Heart left ventricle (tissue), 13 donors: ENCODE measurements at regions not wholly inside any gene's neighbourhood (a gene's known extent, or its start where the extent isn't known, plus 50 kb on each side); places are given as distances from the start of the nearest gene placed in this dataset.

Source experiments
- CTCF ChIP-seq, 12 donors: fragments of 200-600 bp; sonication (generic) in 4 of 12; IDR thresholded peaks; one replicate each; pipeline versions ENCODE4 v1.5.0 to v1.8.0; 2018 to 2022; ENCODE audit warnings: antibody characterized with exemption in 12 of 12, mild to moderate bottlenecking in 5 of 12
- POLR2A ChIP-seq, 2 donors: fragments of 450-650 bp; IDR thresholded peaks; one replicate each; pipeline ENCODE4 v1.6.1; 2017; ENCODE audit warnings: antibody characterized with exemption in 2 of 2, mild to moderate bottlenecking in 2 of 2, moderate library complexity in 2 of 2
- donor health status: ischemic (EF 13 %, LVEDD 7.1; RV severe dilation, severe dysfunction).
- donor health status: DM: no; HTN: yes; CAD: no.
- donor health status: DM: no; HTN: no; CAD: no.
- donor health status: ischemic (EF 25% LVEDD 6.9; RV normal size, moderate dysfunction).
- donor health status: ischemic (EF 25% LVEDD 5.7; RV mildly dilated, moderate dysfunction).
- donor health status: ischemic (EF 35%, LVEDD 5.7; RV mildly dilated, moderate dysfunction).
- donor health status: nonischemic (EF 11% LVEDD 7.7; RV severe dilation, severe dysfunction).
- donor health status: DM: yes; HTN: yes; CAD: no.
- donor health status: PGD.
- donor health status: ischemic (EF 29% LVEDD 5.4; RV normal size, mild dysfunction).
- donor health status: nonischemic (EF 23%, LVEDD 6.1; RV moderate dilation, normal function).

GRCh38 chr17:27946513-27946912 lies 53.3 kb upstream of the LYRM9 start:
- TF ChIP-seq CTCF (IDR thresholded peaks at IDR 0.05): no peak
- TF ChIP-seq POLR2A (IDR thresholded peaks at IDR 0.05): no peak
